ENCODE measurements at regions not wholly inside any gene's neighbourhood (a gene's known extent, or its start where the extent isn't known, plus 50 kb on each side); places are given as distances from the start of the nearest gene placed in this dataset.
"Not testable (repeated sequence)": the region's sequence is repeated elsewhere in the genome, so short reads cannot be mapped to it uniquely, and the experiment has no call there.

GRCh38 chr20:30281584-30282197 lies 975.8 kb upstream of the DEFB115 start:
- Mint-ChIP-seq H3K36me3 (ENCODE audit: low read depth) (peaks cover 7% of the 10 kb centered on the region), H3K27me3 (no peaks in the 10 kb centered on the region), H3K4me3 (no peak overlapping the region), H3K9me3 (peaks cover 7% of the 10 kb centered on the region), H3K27ac (no peak overlapping the region), H3K4me1 (ENCODE audit: low read depth) (peaks cover 23% of the 10 kb centered on the region)
- ATAC-seq (no peak), DNase-seq (no peak)
- ChIA-PET POLR2A (no interaction called here), CTCF (no interaction called here)
- intact Hi-C loops (cut with micrococcal nuclease), result no loop called here
- no peak for TF ChIP-seq CTCF (IDR thresholded peaks at IDR 0.05)

- peaks cover 20% of the 10 kb centered on the region for H3K4me1 Mint-ChIP-seq (ENCODE audit: low read depth)
- H3K9me3 Mint-ChIP-seq; CTCF ChIA-PET; H3K27me3 Mint-ChIP-seq; H3K36me3 Mint-ChIP-seq (ENCODE audit: low read depth); intact Hi-C loops (cut with micrococcal nuclease); POLR2A ChIA-PET: not testable (repeated sequence)
- ATAC-seq (peak; percentile 49), DNase-seq (peak; percentile 70)
- H3K27ac Mint-ChIP-seq, result peak overlapping the region; percentile 73
- H3K4me3 Mint-ChIP-seq, result peak overlapping the region; percentile 71
Observed at GRCh38 chr20:30283476-30284280, 973.8 kb upstream of the DEFB115 start.

- ChIA-PET POLR2A (no interaction called here), CTCF (no interaction called here)
- Mint-ChIP-seq H3K9me3 (peaks cover 2% of the 10 kb centered on the region), H3K36me3 (ENCODE audit: low read depth) (peaks cover 2% of the 10 kb centered on the region), H3K27me3 (no peaks in the 10 kb centered on the region), H3K27ac (no peak overlapping the region), H3K4me3 (peak overlapping the region; percentile 71), H3K4me1 (ENCODE audit: low read depth) (peaks cover 18% of the 10 kb centered on the region)
- intact Hi-C loops (cut with micrococcal nuclease), result no loop called here
- no peak for TF ChIP-seq CTCF (IDR thresholded peaks at IDR 0.05)
- ATAC-seq (no peak), DNase-seq (no peak)
Observed at GRCh38 chr20:30284281-30284905, 973.1 kb upstream of the DEFB115 start.

- no peaks in the 10 kb centered on the region for H3K27me3 Mint-ChIP-seq
- ATAC-seq (no peak), DNase-seq (no peak)
- CTCF ChIA-PET, result no interaction called here
- intact Hi-C loops (cut with micrococcal nuclease), result no loop called here
- peaks cover 19% of the 10 kb centered on the region for H3K4me1 Mint-ChIP-seq (ENCODE audit: low read depth)
- no peak overlapping the region for H3K4me3 Mint-ChIP-seq
- H3K36me3 Mint-ChIP-seq (ENCODE audit: low read depth), result peaks cover 2% of the 10 kb centered on the region
- POLR2A ChIA-PET, result no interaction called here
- H3K27ac Mint-ChIP-seq, result no peak overlapping the region
- H3K9me3 Mint-ChIP-seq, result peaks cover 2% of the 10 kb centered on the region
- no peak for TF ChIP-seq CTCF (IDR thresholded peaks at IDR 0.05)
Observed at GRCh38 chr20:30285677-30286076, 971.8 kb upstream of the DEFB115 start.

GRCh38 chr20:30286157-30286556 lies 971.3 kb upstream of the DEFB115 start:
- no peaks in the 10 kb centered on the region for H3K27me3 Mint-ChIP-seq
- H3K4me3 Mint-ChIP-seq, result no peak overlapping the region
- no peak overlapping the region for H3K27ac Mint-ChIP-seq
- intact Hi-C loops (cut with micrococcal nuclease), result no loop called here
- ChIA-PET POLR2A (no interaction called here), CTCF (no interaction called here)
- no peak for ATAC-seq
- no peak for DNase-seq
- peaks cover 23% of the 10 kb centered on the region for H3K4me1 Mint-ChIP-seq (ENCODE audit: low read depth)
- peaks cover 2% of the 10 kb centered on the region for H3K9me3 Mint-ChIP-seq
- no peak for TF ChIP-seq CTCF (IDR thresholded peaks at IDR 0.05)
- H3K36me3 Mint-ChIP-seq (ENCODE audit: low read depth), result peaks cover 2% of the 10 kb centered on the region

- CTCF ChIA-PET; H3K36me3 Mint-ChIP-seq (ENCODE audit: low read depth); H3K4me3 Mint-ChIP-seq; H3K27me3 Mint-ChIP-seq; H3K9me3 Mint-ChIP-seq; POLR2A ChIA-PET; H3K27ac Mint-ChIP-seq; ATAC-seq; DNase-seq; intact Hi-C loops (cut with micrococcal nuclease): not testable (repeated sequence)
- H3K4me1 Mint-ChIP-seq (ENCODE audit: low read depth), result peaks cover 23% of the 10 kb centered on the region
Observed at GRCh38 chr20:30287459-30287858, 970.0 kb upstream of the DEFB115 start.

Measured in activated CD8-positive, alpha-beta T cell treated with anti-CD3 and anti-CD28 coated beads for 36 hours (primary cell).